Psoas muscle (tissue), 7 donors: ENCODE measurements at regions not wholly inside any gene's neighbourhood (a gene's known extent, or its start where the extent isn't known, plus 50 kb on each side); places are given as distances from the start of the nearest gene placed in this dataset.

Experiments used
- ATAC-seq, 4 donors: fragments of 200-7000 bp; cut with Tn5 transposase; one replicate each; pipeline ENCODE4 v1.9.1; 2020; ENCODE audit warnings: moderate library complexity in 3 of 4, mild to moderate bottlenecking in 2 of 4
- DNase-seq, 2 donors: peaks; one replicate each; pipeline ENCODE4 v3.0.0-alpha.2; 2020
- H3K27ac ChIP-seq: fragments of 200-600 bp; one replicate; pipeline ENCODE4 v1.8.0; 2022
- H3K27me3 ChIP-seq, 3 donors: fragments of 200-600 bp in 1 of 3; one replicate each; pipeline versions ENCODE4 v1.6.1 to v1.8.0; 2013 to 2022; ENCODE audit warnings: low read length in 2 of 3, mild to moderate bottlenecking in 2 of 3, moderate library complexity in 1 of 3; ENCODE audit not compliant: insufficient read depth in 3 of 3
- H3K36me3 ChIP-seq, 2 donors: fragments of 200-600 bp in 1 of 2; one replicate each; pipeline versions ENCODE4 v1.6.1 to v1.8.0; 2013 to 2022; ENCODE audit warnings: low read depth in 1 of 2, mild to moderate bottlenecking in 1 of 2, moderate library complexity in 1 of 2; ENCODE audit not compliant: insufficient read depth in 1 of 2
- H3K4me1 ChIP-seq: fragments of 200-600 bp; one replicate; pipeline ENCODE4 v1.8.0; 2022
- H3K4me3 ChIP-seq: fragments of 200-600 bp; one replicate; pipeline ENCODE4 v1.8.0; 2022; ENCODE audit warnings: mild to moderate bottlenecking
- H3K9me3 ChIP-seq: fragments of 200-600 bp; one replicate; pipeline ENCODE4 v1.8.0; 2022
- CTCF ChIP-seq: fragments of 200-600 bp; IDR thresholded peaks from one replicate; pipeline ENCODE4 v1.8.0; 2022; ENCODE audit warnings: antibody characterized with exemption
- WGBS, 3 donors: extraction: QIAGEN DNeasy Blood & Tissue Kit; methylation state at CpG; one replicate each; pipeline versions ENCODE4 v1.1.6 to v1.1.7; 2013; 5-methylcytosine and 5-hydroxymethylcytosine counted together
- intact Hi-C, 2 donors: fragments of 100-400 bp; cut with DNase I; formaldehyde crosslinking; loops; one replicate each; pipeline versions ENCODE4 v1.11.0 to v1.14.2; 2022
- donor health status: healthy with polysubstance abuse.
- donor health status: DM: no; HTN: no; CAD: no; lungs with moderate emphysema.
- donor health status: Bipolar disorder and iron deficiency.
- donor health status: healthy.
- donor health status: DM: yes; HTN: yes; CAD: no.
- donor health status: DM: no; HTN: no; CAD: no.
- donor health status: DM: yes; HTN: yes; CAD: no.

GRCh38 chr4:96524311-96524875 lies 684.5 kb downstream of the PDHA2 start:
- H3K9me3 ChIP-seq: no peaks in the 10 kb centered on the region
- H3K27ac ChIP-seq: no peak overlapping the region
- TF ChIP-seq CTCF: no peak
- H3K27me3 ChIP-seq: no peaks in the 10 kb centered on the region
- DNase-seq (no peak), ATAC-seq (no peak)
- intact Hi-C loops: no loop called here
- no peaks in the 10 kb centered on the region for H3K4me1 ChIP-seq
- no peak overlapping the region for H3K4me3 ChIP-seq
- 82 to 89% (median 85%) methylated on average over 12 of the region's 12 CpGs for WGBS, 3 donors
- H3K36me3 ChIP-seq: no peaks in the 10 kb centered on the region

- TF ChIP-seq CTCF: no peak
- ATAC-seq: no peak
- DNase-seq: no peak
- Histone ChIP-seq H3K27ac (no peak overlapping the region), H3K36me3 (no peaks in the 10 kb centered on the region), H3K9me3 (no peaks in the 10 kb centered on the region), H3K27me3 (no peaks in the 10 kb centered on the region), H3K4me1 (no peaks in the 10 kb centered on the region), H3K4me3 (no peak overlapping the region)
- intact Hi-C loops: no loop called here
These were observed 686.0 kb downstream of the PDHA2 start for GRCh38 chr4:96525898-96526297.

GRCh38 chr4:96526625-96527024 lies 686.7 kb downstream of the PDHA2 start:
- no peaks in the 10 kb centered on the region for H3K4me1 ChIP-seq
- intact Hi-C loops: no loop called here
- H3K27me3 ChIP-seq: no peaks in the 10 kb centered on the region
- H3K9me3 ChIP-seq: no peaks in the 10 kb centered on the region
- H3K27ac ChIP-seq: no peak overlapping the region
- 65 to 71% (median 68%) methylated on average over 1 of the region's 1 CpG for WGBS, 3 donors
- DNase-seq (no peak), ATAC-seq (no peak)
- no peak for TF ChIP-seq CTCF
- H3K36me3 ChIP-seq: no peaks in the 10 kb centered on the region
- H3K4me3 ChIP-seq: no peak overlapping the region

GRCh38 chr4:96531836-96532235 lies 691.9 kb downstream of the PDHA2 start:
- no peaks in the 10 kb centered on the region for H3K9me3 ChIP-seq
- no peak for TF ChIP-seq CTCF
- no peak overlapping the region for H3K4me3 ChIP-seq
- no peaks in the 10 kb centered on the region for H3K4me1 ChIP-seq
- no peak overlapping the region for H3K27ac ChIP-seq
- no peak for DNase-seq
- intact Hi-C loops: no loop called here
- no peak for ATAC-seq
- H3K27me3 ChIP-seq: no peaks in the 10 kb centered on the region
- H3K36me3 ChIP-seq: no peaks in the 10 kb centered on the region

GRCh38 chr4:96543346-96543745 lies 703.5 kb downstream of the PDHA2 start:
- Histone ChIP-seq H3K27ac (no peak overlapping the region), H3K4me1 (no peaks in the 10 kb centered on the region), H3K36me3 (no peaks in the 10 kb centered on the region), H3K9me3 (no peaks in the 10 kb centered on the region), H3K4me3 (no peak overlapping the region), H3K27me3 (no peaks in the 10 kb centered on the region)
- DNase-seq (no peak), ATAC-seq (no peak)
- TF ChIP-seq CTCF: no peak
- intact Hi-C loops: no loop called here
- 87 to 96% (median 88%) methylated on average over 2 of the region's 2 CpGs for WGBS, 3 donors
